IMR-90 (cell line): ENCODE measurements at regions not wholly inside any gene's neighbourhood (a gene's known extent, or its start where the extent isn't known, plus 50 kb on each side); places are given as distances from the start of the nearest gene placed in this dataset.

Experiments used
- ATAC-seq: fragments of 200-7000 bp; cut with Tn5 transposase; 2 replicates; pipeline ENCODE4 v1.9.1; 2020; ENCODE audit warnings: low read depth, mild to moderate bottlenecking, moderate library complexity
- BruUV-seq: library from RNA; stranded (reverse); fragments of 400-500 nt; replicated peaks from 2 replicates; lab custom pipeline; 2021; lab: Mats Ljungman, UMichigan
- CTCF ChIA-PET: fragments of 300-600 bp; formaldehyde crosslinking; extraction: SDS; loops from one replicate; lab custom pipeline; 2021; ENCODE audit warnings: antibody characterized with exemption; lab: Yijun Ruan, JAX
- POLR2A ChIA-PET: fragments of 300-600 bp; sonication (Branson Sonifier 250); formaldehyde crosslinking; loops from one replicate; lab custom pipeline; 2022; ENCODE audit warnings: antibody characterized with exemption; ENCODE audit not compliant: unreplicated experiment; lab: Charles Lee
- DNase-seq: peaks from one replicate; pipeline ENCODE4 v3.0.0; 2013
- H2AFZ ChIP-seq: replicated peaks from 2 replicates; pipeline ENCODE3; 2013; ENCODE audit warnings: low read length, mild to moderate bottlenecking; ENCODE audit not compliant: poor library complexity
- H2AK5ac ChIP-seq: 2 replicates; pipeline ENCODE4 v1.6.1; 2013; ENCODE audit warnings: low read depth, low read length, inconsistent platforms
- H2AK9ac ChIP-seq: replicated peaks from 2 replicates; pipeline ENCODE3; 2013; ENCODE audit warnings: mild to moderate bottlenecking, low read depth, low read length, moderate library complexity; ENCODE audit not compliant: poor library complexity
- H2BK120ac ChIP-seq: 2 replicates; pipeline ENCODE4 v1.6.1; 2013; ENCODE audit warnings: low read depth, low read length, inconsistent platforms
- H2BK15ac ChIP-seq: 3 replicates; pipeline ENCODE4 v1.6.1; 2013; ENCODE audit warnings: low read depth, low read length, inconsistent platforms
- H2BK20ac ChIP-seq: 2 replicates; pipeline ENCODE4 v1.6.1; 2013; ENCODE audit warnings: low read depth, mild to moderate bottlenecking, inconsistent platforms, low read length, moderate library complexity
- H2BK5ac ChIP-seq: 2 replicates; pipeline ENCODE4 v1.6.1; 2013; ENCODE audit warnings: mild to moderate bottlenecking, low read depth, low read length, inconsistent platforms; ENCODE audit not compliant: poor library complexity, severe bottlenecking
- H3K14ac ChIP-seq: replicated peaks from 2 replicates; pipeline ENCODE4 v1.6.1; 2013; ENCODE audit warnings: low read depth, low read length, inconsistent platforms
- H3K18ac ChIP-seq: 2 replicates; pipeline ENCODE4 v1.6.1; 2013; ENCODE audit warnings: low read depth, low read length, control low read depth
- H3K23ac ChIP-seq: 2 replicates; pipeline ENCODE4 v1.6.1; 2013; ENCODE audit warnings: low read depth, low read length, inconsistent platforms
- H3K27ac ChIP-seq: 2 replicates; pipeline ENCODE4 v1.5.1; 2013; ENCODE audit warnings: mild to moderate bottlenecking, control low read depth, low read length; ENCODE audit not compliant: insufficient read depth
- H3K27me3 ChIP-seq: 2 replicates; pipeline ENCODE4 v1.6.1; 2013; ENCODE audit warnings: low read length; ENCODE audit not compliant: control insufficient read depth, insufficient read depth
- H3K36me3 ChIP-seq: 2 replicates; pipeline ENCODE4 v1.6.1; 2013; ENCODE audit warnings: low read length, mixed read lengths; ENCODE audit not compliant: control insufficient read depth, insufficient read depth
- H3K4ac ChIP-seq: 2 replicates; pipeline ENCODE4 v1.6.1; 2013; ENCODE audit warnings: low read depth, low read length, inconsistent platforms
- H3K4me1 ChIP-seq: 2 replicates; pipeline ENCODE4 v1.6.1; 2013; ENCODE audit warnings: low read length, mixed read lengths; ENCODE audit not compliant: control insufficient read depth, insufficient read depth
- H3K4me2 ChIP-seq: 2 replicates; pipeline ENCODE4 v1.6.1; 2013; ENCODE audit warnings: low read depth, mild to moderate bottlenecking, control low read depth, low read length, moderate library complexity
- H3K4me3 ChIP-seq: 2 replicates; pipeline ENCODE4 v1.5.1; 2013; ENCODE audit warnings: low read depth, mild to moderate bottlenecking, control low read depth, low read length, moderate library complexity; ENCODE audit not compliant: insufficient read depth
- H3K56ac ChIP-seq: 2 replicates; pipeline ENCODE4 v1.6.1; 2013; ENCODE audit warnings: low read length, inconsistent platforms; ENCODE audit not compliant: insufficient read depth; ENCODE audit errors: extremely low read depth
- H3K79me1 ChIP-seq, 2 experiments: 2 replicates each; pipeline ENCODE4 v1.6.1; 2013; ENCODE audit warnings: low read length in 2 of 2, inconsistent platforms in 1 of 2, low read depth in 1 of 2
- H3K9ac ChIP-seq: 2 replicates; pipeline ENCODE4 v1.6.1; 2013; ENCODE audit warnings: low read depth, low read length, control low read depth
- H3K9me1 ChIP-seq: 2 replicates; pipeline ENCODE4 v1.6.1; 2013; ENCODE audit warnings: low read length, inconsistent platforms; ENCODE audit not compliant: insufficient read depth
- H3K9me3 ChIP-seq: 2 replicates; pipeline ENCODE4 v1.6.1; 2013; ENCODE audit warnings: low read length; ENCODE audit not compliant: control insufficient read depth, insufficient read depth
- H4K20me1 ChIP-seq: 2 replicates; pipeline ENCODE4 v1.6.1; 2013; ENCODE audit warnings: low read length, inconsistent platforms; ENCODE audit not compliant: insufficient read depth
- H4K5ac ChIP-seq: 2 replicates; pipeline ENCODE4 v1.6.1; 2013; ENCODE audit warnings: mild to moderate bottlenecking, low read depth, low read length, control low read depth
- H4K8ac ChIP-seq, 2 experiments: 2 replicates each; pipeline ENCODE4 v1.6.1; 2013; ENCODE audit warnings: low read depth in 2 of 2, low read length in 2 of 2, control low read depth in 1 of 2, inconsistent platforms in 1 of 2
- H4K91ac ChIP-seq: 2 replicates; pipeline ENCODE4 v1.6.1; 2013; ENCODE audit warnings: low read depth, low read length, inconsistent platforms; ENCODE audit not compliant: insufficient read depth
- BHLHE40 ChIP-seq: fragments of 150-350 bp; IDR thresholded peaks from 2 replicates; pipeline ENCODE4 v1.6.1; 2016; ENCODE audit warnings: mild to moderate bottlenecking, low read depth, low read length
- CEBPB ChIP-seq: IDR thresholded peaks from 2 replicates; pipeline ENCODE4 v1.6.1; 2012; ENCODE audit warnings: low read depth, low read length, improper control_type of control experiment
- RFX5 ChIP-seq: IDR thresholded peaks from 2 replicates; pipeline ENCODE4 v1.8.0; 2012; ENCODE audit warnings: low read depth, mild to moderate bottlenecking, low read length, moderate library complexity
- USF2 ChIP-seq: fragments of 150-350 bp; IDR thresholded peaks from 2 replicates; pipeline ENCODE4 v1.6.1; 2017; ENCODE audit warnings: mild to moderate bottlenecking, antibody characterized with exemption, low read length, low read depth
- WGBS, 2 experiments: methylation state at CpG; one replicate each; pipeline versions ENCODE4 v1.1.5 to v1.1.7; 2013; ENCODE audit warnings: missing lambda C conversion rate in 2 of 2; ENCODE audit not compliant: insufficient read length in 1 of 2; ENCODE audit errors: extremely low coverage in 2 of 2; 5-methylcytosine and 5-hydroxymethylcytosine counted together
- dilution Hi-C: fragments of 300-500 bp; cut with HindIII; formaldehyde crosslinking; loops from one replicate; pipeline ENCODE4 v1.14.3; 2018; ENCODE audit warnings: low sequenced_read_pairs; ENCODE audit not compliant: unreplicated experiment
- in situ Hi-C: fragments of 300-500 bp; cut with MboI; formaldehyde crosslinking; loops from 3 replicates; pipeline ENCODE4 v1.14.3; 2019; ENCODE audit warnings: low sequenced_read_pairs, inconsistent platforms, mixed read lengths
- intact Hi-C: fragments of 100-400 bp; cut with micrococcal nuclease; formaldehyde crosslinking; loops from 2 replicates; pipeline ENCODE4 v1.10.0; 2022
- TF ChIP-seq, protein P1 (sequence below): conservative IDR thresholded peaks from 2 replicates; pipeline ENCODE4 v1.5.1; 2012; ENCODE audit warnings: mild to moderate bottlenecking, low read depth, low read length, improper control_type of control experiment

DNA sequence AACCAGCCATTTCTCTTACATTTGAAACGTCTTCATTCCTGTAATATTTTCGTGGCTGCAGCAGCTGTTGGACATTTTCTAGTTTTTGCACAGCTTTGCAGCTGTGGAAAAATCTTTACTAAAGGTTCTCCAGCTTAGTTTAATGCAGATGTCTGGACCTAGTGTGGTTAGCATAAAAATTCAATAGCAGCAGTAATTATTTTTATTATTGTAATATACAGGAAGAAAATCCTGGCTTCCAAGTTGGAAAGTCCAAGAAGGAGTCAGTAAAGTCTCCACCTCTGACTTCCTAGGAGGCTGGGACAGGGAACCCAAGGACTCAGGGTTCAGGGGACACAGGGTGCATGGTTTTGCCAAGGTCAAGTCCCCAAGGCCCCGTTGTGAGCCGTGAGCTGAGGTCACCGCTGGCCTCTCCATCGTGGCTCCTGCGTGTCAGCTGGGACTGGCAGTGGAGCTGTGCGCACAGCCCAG is 230.6 kb downstream of the FNDC1 start:
- H3K27ac ChIP-seq: no peak overlapping the region

More for the DNA sequence above, 230.6 kb downstream of the FNDC1 start:
- no peaks in the 10 kb centered on the region for H3K36me3 ChIP-seq
- no peak overlapping the region for H2BK15ac ChIP-seq
- H3K18ac ChIP-seq: no peak overlapping the region
- H2AFZ ChIP-seq: no peak overlapping the region
- H3K9ac ChIP-seq: no peak overlapping the region
- H3K9me1 ChIP-seq: no peaks in the 10 kb centered on the region
- intact Hi-C loops: no loop called here
- H3K79me1 ChIP-seq: no peaks in the 10 kb centered on the region
- H3K27me3 ChIP-seq: no peaks in the 10 kb centered on the region
- H2BK120ac ChIP-seq: no peak overlapping the region
- no peak overlapping the region for H4K5ac ChIP-seq
- ATAC-seq (no peak), DNase-seq (no peak)
- no peak overlapping the region for H3K4me2 ChIP-seq
- H3K4ac ChIP-seq: no peak overlapping the region
- no peaks in the 10 kb centered on the region for H3K4me1 ChIP-seq
- H3K4me3 ChIP-seq: no peak overlapping the region
- POLR2A ChIA-PET: no interaction called here
- H2BK5ac ChIP-seq: no peak overlapping the region
- H4K91ac ChIP-seq: no peak overlapping the region
- no peak overlapping the region for H4K8ac ChIP-seq
- CTCF ChIA-PET: interaction anchor here (0.6 kb wide), 1 partner anchor 221 kb away, joined by 3 read pairs; no protein-coding TSS in a partner anchor
- dilution Hi-C loops: no loop called here
- in situ Hi-C loops: no loop called here
- no peak overlapping the region for H2AK5ac ChIP-seq
- H4K20me1 ChIP-seq: no peaks in the 10 kb centered on the region
- H2AK9ac ChIP-seq: no peak overlapping the region
- TF ChIP-seq RFX5 (no peak), CEBPB (no peak), BHLHE40 (no peak), USF2 (no peak)
- TF ChIP-seq, protein P1, sequence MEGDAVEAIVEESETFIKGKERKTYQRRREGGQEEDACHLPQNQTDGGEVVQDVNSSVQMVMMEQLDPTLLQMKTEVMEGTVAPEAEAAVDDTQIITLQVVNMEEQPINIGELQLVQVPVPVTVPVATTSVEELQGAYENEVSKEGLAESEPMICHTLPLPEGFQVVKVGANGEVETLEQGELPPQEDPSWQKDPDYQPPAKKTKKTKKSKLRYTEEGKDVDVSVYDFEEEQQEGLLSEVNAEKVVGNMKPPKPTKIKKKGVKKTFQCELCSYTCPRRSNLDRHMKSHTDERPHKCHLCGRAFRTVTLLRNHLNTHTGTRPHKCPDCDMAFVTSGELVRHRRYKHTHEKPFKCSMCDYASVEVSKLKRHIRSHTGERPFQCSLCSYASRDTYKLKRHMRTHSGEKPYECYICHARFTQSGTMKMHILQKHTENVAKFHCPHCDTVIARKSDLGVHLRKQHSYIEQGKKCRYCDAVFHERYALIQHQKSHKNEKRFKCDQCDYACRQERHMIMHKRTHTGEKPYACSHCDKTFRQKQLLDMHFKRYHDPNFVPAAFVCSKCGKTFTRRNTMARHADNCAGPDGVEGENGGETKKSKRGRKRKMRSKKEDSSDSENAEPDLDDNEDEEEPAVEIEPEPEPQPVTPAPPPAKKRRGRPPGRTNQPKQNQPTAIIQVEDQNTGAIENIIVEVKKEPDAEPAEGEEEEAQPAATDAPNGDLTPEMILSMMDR: no peak
- H2BK20ac ChIP-seq: no peak overlapping the region
- 49% methylated on average over 6 of the region's 8 CpGs; no CpG with 5 or more reads in 1 of the 2 experiments for WGBS, 2 experiments
- H3K9me3 ChIP-seq: peaks cover 5% of the 10 kb centered on the region
- H3K56ac ChIP-seq: no peak overlapping the region
- H3K14ac ChIP-seq: no peak overlapping the region
- no TSS peak for BruUV-seq
- H3K23ac ChIP-seq: no peak overlapping the region
